ENCODE measurements at regions not wholly inside any gene's neighbourhood (a gene's known extent, or its start where the extent isn't known, plus 50 kb on each side); places are given as distances from the start of the nearest gene placed in this dataset.

DNA sequence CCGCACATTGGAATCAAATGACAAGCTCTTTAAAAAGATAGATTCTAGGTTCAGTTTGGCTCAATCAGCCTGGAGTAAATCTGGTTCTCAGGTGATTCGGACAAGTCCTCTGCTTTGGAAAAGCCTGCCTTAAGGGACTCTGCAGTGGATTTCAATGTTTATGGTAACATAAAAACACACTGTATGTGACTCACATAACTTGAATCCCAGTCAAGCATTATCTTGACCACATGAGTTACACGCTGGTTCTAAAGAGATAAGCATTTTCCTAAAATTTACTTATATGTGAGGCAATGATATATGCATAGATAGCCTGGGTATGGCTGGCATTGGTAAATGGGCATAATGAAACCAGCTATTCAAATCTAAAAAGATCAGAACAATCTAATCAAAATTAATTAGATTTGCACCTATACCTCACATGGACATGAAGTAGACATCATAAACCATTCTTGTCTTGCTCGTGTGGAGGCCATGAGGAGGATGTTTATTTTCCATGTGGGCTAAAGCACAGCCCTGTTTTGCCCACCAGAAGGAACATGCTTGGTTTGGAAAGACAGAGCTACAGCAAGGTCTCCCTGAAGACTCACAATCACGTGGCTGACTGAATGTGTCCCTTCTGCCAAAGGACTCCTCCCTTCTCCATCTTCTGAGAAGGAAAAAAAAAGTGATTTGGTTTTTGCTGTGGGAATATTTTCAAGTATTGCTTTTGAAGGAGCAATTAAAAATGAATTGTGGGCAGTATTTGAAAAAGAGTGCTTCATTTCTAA, 351.7 kb downstream of the DIRAS2 start:
- DNase-seq = no peak

DNA sequence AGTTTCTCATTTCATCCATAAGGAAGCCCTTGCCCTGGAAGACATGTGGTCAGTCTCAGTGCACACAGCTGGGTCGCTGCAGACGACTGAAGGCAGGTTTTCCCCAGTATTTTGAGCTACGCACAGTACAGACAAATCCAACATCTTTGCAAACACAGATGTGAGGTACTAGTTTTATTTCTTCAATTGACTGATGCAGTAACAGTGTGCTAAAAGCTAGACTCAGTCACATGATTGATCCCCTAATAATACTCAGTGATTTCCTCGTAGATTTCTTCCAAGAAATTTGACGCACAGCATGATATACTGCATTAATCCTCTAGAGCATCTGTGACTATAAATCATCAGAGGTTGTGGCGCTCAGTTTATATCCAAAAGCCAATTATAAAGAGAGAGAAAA, 346.1 kb downstream of the DIRAS2 start:
- DNase-seq = no peak

GRCh38 chr9:90299968-90300367, 342.7 kb downstream of the DIRAS2 start:
- DNase-seq = no peak

- no peak for DNase-seq
Observed at GRCh38 chr9:90300611-90301276, 341.9 kb downstream of the DIRAS2 start.

- DNase-seq = no peak
Observed at GRCh38 chr9:90301277-90301653, 341.4 kb downstream of the DIRAS2 start.

DNA sequence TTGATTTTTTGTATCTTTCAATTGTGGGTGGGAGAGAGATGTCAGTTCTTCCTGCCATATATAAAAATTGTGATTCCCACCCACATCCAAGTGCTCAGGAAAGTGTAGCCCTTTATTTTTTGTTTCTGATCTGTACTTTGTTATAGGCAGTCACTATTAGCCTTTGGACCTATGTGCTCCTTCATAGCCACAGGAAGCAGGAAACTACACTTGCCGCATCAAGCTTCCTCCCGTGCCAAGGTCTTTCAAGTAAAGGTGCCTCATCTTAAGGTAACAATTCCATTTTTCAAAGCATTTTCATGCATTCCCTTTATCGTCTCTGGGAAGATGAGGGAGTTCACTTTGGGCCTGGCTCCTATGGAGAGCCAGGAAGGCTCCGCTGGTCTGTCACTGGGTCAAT, 339.0 kb downstream of the DIRAS2 start:
- DNase-seq = no peak

DNA sequence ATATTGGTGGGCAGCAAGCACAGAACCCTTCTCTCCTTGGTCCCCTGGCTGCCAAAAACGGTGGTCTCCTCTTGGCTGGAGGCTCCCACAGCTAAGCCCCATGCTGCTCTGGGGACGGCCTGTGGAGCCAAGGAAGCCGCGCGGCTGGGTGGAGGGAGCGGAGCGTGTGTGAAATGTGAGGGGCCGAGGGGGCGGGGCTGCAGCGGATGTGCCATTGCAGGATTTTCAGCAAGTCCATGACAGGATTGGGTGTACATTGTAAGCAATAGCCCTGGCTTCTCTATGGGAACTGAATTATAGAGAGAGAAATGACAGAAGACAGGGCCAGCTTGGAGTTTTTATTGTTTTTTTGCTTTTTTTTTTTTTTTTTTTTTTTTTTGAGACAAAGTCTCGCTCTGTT, 336.5 kb downstream of the DIRAS2 start:
- DNase-seq = no peak

- DNase-seq = no peak
Observed at GRCh38 chr9:90307167-90307833, 335.3 kb downstream of the DIRAS2 start.

GRCh38 chr9:90307891-90308290, 334.7 kb downstream of the DIRAS2 start:
- no peak for DNase-seq

DNA sequence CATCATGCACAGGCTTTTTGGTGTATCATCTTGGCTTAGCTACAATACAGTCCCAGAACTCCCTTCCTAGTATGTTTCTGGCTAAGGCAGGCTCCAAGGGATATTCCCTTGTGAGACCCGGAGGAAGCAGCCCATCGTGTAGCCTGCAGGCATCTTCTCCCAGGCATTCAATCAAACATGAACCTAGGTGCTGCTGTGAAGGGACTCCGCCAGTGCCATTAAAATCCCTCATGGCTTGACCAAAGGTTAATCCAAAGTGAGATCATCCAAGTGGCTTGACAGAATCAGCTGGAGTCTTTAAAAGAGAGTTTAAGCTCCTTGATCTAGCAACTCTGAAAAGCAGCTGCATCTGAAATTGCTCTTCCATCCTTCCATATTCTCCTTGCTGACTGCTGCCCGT, 333.9 kb downstream of the DIRAS2 start:
- DNase-seq = no peak

GRCh38 chr9:90309809-90310520, 332.7 kb downstream of the DIRAS2 start:
- no peak for DNase-seq

DNA sequence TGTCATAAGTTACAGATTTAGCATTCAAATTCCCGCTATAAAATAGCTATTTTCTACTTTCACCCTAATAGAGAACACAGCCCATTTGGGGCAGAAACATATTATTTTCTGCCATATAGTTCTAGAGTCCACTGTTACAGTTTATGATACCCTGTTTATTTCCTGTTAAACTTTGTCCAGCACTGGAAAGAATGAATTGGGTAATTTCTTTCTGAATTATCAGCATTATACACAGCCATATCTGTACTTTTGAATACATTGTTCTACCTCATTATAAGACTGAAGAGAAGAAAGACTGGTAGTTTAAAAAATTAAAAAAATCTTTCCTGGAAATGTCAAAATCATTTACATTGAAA, 332.1 kb downstream of the DIRAS2 start:
- DNase-seq = no peak

- no peak for DNase-seq
Observed at GRCh38 chr9:90311811-90312210, 330.8 kb downstream of the DIRAS2 start.

DNA sequence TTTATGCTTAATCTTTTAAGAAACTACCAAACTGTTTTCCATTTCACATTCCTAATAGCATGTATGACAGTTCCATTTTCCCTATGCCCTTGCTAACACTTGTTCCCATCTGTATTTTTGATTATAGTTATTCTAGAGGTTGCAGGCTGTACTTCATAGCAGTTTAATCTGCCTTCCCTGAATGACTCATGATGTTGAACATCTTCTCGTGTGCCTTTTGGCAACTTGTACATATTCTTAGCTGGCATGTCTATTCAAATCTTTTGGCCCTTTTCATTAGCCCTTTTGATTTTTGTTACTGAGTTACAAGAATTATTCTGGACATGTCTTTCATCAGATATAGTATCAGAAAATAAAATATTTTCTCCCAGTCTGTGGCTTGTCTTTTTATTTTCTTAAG, 320.3 kb downstream of the DIRAS2 start:
- no peak for DNase-seq

DNA sequence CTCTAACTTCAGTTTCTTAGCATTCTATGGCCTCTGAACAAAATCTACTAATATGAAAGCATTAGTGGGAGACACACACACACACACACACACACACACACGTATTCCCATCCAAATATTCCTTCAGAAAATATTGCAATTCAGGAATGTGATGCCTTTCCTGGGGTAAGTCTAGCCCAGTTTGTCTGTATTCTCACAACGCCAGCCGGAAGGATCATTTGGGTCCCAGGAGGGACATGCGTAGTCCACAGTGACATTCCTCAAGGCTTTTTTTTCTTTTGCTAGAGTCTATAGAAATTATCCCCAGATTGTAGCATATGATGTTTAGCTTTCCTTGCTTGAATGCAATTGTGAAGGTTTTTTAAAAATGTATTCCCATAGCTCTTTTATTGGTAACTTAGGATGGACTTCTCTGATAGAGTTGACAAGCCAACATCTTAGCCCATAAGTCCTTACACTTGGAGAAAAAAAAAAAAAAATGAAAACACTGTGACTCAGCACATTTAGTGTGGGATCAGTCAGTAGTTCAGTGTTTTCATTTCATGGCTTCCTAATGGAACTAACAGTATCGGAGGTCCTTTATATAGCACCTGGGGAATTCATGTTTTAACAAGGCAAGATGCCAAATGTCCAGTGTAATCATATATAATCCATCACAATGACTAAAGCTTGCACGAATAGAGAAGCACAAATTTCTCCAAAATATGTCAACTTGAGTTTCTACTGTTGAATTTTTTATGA, 316.5 kb downstream of the DIRAS2 start:
- no peak for DNase-seq

DNA sequence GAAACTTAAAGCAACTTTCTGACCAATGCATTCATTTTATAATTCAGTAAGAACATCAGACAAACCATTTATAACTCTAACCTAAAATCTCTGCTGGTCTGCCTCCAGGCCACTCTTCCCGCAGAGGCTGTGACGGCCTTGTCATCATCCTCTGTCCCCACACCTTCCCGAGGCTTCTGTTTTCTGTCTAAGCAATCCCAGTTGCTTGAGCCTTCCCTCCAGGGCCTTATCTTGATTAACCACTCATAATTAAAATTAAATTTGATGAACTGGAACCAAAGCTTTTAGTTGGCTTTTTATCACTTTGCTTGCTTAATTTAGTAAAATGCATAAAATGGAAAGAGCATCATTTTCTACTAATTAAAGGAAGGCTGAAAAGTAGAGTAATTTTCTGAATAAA, 312.4 kb downstream of the DIRAS2 start:
- no peak for DNase-seq

- DNase-seq = no peak
Observed at GRCh38 chr9:90331826-90332575, 310.6 kb downstream of the DIRAS2 start.

DNA sequence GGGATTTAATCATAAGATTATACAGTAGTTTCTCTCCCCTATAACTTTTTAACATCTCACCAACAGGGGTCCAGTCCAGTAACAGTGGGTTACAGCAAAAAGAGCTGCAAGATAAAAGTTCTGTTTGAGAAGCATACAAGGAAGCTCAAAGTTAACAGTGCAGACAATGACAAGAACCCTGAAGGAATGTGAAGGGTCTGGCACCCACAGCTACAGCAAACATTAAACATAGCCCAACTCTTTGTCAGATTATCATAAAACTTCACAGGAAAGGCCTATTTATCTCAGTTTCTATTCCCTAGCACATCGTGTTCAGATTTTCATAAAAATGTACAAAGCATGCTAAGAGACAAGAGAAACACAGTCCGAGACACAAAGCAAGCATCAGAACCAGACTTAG, 309.4 kb downstream of the DIRAS2 start:
- no peak for DNase-seq

DNA sequence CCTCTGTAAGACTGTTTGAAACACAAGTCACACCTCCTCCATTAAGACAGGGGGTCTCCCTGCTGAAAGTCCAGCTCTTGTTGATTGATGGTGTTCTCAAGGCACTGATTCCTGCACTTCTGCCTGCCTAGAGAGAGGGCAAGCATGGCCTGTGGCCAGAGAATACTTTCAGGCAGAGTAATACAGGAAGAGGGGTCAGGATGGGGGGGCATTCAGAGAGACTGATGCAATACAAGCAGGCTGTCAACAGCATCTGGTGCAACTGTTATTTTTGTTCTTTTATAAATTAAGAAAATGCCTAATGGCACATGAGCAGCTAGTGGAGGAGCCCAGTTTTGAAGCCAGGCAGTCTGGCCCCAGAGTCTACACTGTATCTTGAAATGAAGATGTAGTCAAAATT, 302.2 kb downstream of the DIRAS2 start:
- DNase-seq = no peak

DNA sequence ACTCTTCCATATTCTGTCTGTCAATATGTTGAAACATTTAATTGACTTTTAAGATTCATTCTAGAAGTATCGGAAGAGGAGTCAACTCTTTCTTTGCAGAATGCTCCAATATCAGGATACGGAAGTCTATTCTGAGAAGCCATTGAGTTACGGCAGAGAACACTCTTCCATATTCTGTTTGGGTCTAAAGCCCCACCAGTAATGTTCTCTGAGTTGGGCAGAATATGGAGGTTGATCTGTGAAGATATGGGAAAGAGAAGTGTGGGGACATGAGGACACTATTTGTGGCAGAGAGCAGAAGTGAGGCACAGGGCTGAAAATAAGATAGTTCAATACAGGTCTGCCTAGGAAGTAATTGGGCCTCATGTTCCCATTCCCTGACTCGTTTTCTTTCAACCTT, 300.0 kb downstream of the DIRAS2 start:
- no peak for DNase-seq

DNA sequence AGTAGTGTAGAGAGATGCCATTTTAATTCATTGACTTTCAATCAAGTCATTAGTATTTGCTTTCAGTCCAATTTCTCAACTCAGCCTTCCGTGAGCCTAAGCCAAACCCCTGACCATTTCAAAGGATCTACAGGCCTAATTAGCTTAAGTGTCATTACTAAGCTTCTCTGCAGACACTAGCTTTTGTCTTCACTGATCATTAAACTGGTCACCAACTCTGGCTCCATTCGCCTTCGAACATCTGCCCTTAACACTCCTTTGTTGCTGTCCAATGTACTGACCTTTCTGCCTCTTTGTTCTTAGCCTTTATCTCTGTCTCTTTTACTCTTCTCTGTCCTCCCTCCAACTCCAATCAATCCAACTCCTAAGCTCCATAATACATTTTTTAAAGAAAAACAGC, 299.3 kb downstream of the DIRAS2 start:
- DNase-seq = no peak

- DNase-seq = no peak
Observed at GRCh38 chr9:90343991-90344390, 298.6 kb downstream of the DIRAS2 start.
